GM12874 (cell line): ENCODE measurements at regions not wholly inside any gene's neighbourhood (a gene's known extent, or its start where the extent isn't known, plus 50 kb on each side); places are given as distances from the start of the nearest gene placed in this dataset.

Experiments used
- CTCF ChIP-seq: IDR thresholded peaks from 2 replicates; pipeline ENCODE4 v1.5.1; 2011; ENCODE audit warnings: low read depth, mild to moderate bottlenecking, control low read depth, low read length, moderate library complexity; ENCODE audit not compliant: insufficient read depth

- TF ChIP-seq CTCF, result no peak
Measured at GRCh38 chr2:33933203-33933602, 334.1 kb upstream of the FAM98A start.

GRCh38 chr2:33931164-33931563 lies 332.1 kb upstream of the FAM98A start:
- no peak for TF ChIP-seq CTCF

GRCh38 chr2:33929467-33929866 lies 330.4 kb upstream of the FAM98A start:
- TF ChIP-seq CTCF, result no peak

GRCh38 chr2:33927756-33928155 lies 328.7 kb upstream of the FAM98A start:
- TF ChIP-seq CTCF, result no peak

- TF ChIP-seq CTCF, result no peak
Measured at GRCh38 chr2:33925311-33925710, 326.2 kb upstream of the FAM98A start.

GRCh38 chr2:33924586-33925169 lies 325.6 kb upstream of the FAM98A start:
- TF ChIP-seq CTCF, result no peak

- TF ChIP-seq CTCF, result no peak
Measured at GRCh38 chr2:33917252-33917651, 318.2 kb upstream of the FAM98A start.
